Stomach (tissue), 4 donors: ENCODE measurements at regions not wholly inside any gene's neighbourhood (a gene's known extent, or its start where the extent isn't known, plus 50 kb on each side); places are given as distances from the start of the nearest gene placed in this dataset.

Experiments used
- CTCF ChIP-seq, 7 experiments: fragments of 450-650 bp in 4 of 7; fragments of 200-600 bp in 3 of 7; sonication (generic) in 3 of 7; IDR thresholded peaks; one replicate each; pipeline ENCODE4 v1.5.1; 2016 to 2019; ENCODE audit warnings: antibody characterized with exemption in 7 of 7, control low read depth in 2 of 7, mild to moderate bottlenecking in 1 of 7
- POLR2A ChIP-seq, 4 donors: fragments of 450-650 bp; IDR thresholded peaks; one replicate each; pipeline ENCODE4 v1.6.1; 2016; ENCODE audit warnings: antibody characterized with exemption in 4 of 4, control low read depth in 2 of 4, mild to moderate bottlenecking in 1 of 4, moderate library complexity in 1 of 4
- POLR2AphosphoS5 ChIP-seq, 3 donors: sonication (generic); formaldehyde crosslinking; IDR thresholded peaks; one replicate each; pipeline ENCODE4 v1.6.1; 2016; ENCODE audit warnings: antibody characterized with exemption in 3 of 3

GRCh38 chr4:129384974-129385373, 289.0 kb downstream of the C4orf33 start:
- TF ChIP-seq CTCF (IDR thresholded peaks at IDR 0.05) (no peak), POLR2A (IDR thresholded peaks at IDR 0.05) (no peak), POLR2AphosphoS5 (IDR thresholded peaks at IDR 0.05) (no peak)
